Breast epithelium (tissue), 4 donors: ENCODE measurements at regions not wholly inside any gene's neighbourhood (a gene's known extent, or its start where the extent isn't known, plus 50 kb on each side); places are given as distances from the start of the nearest gene placed in this dataset.
A peak's percentile ranks its signal among the peaks of the same experiment; 100 is the strongest.

Experiments used
- DNase-seq, 2 donors: peaks; one replicate each; pipeline ENCODE4 v3.0.0-alpha.2; 2019; ENCODE audit warnings: low spot score in 2 of 2
- H3K27ac ChIP-seq, 2 donors: fragments of 200-600 bp; sonication (generic) in 1 of 2; one replicate each; pipeline ENCODE4 v1.5.1; 2016 to 2019; ENCODE audit warnings: mild to moderate bottlenecking in 1 of 2
- H3K27me3 ChIP-seq, 2 donors: fragments of 200-600 bp; sonication (generic) in 1 of 2; one replicate each; pipeline versions ENCODE4 v1.5.1 to v1.6.0; 2017 to 2019; ENCODE audit warnings: control low read depth in 1 of 2, mild to moderate bottlenecking in 1 of 2
- H3K36me3 ChIP-seq: fragments of 200-600 bp; one replicate; pipeline ENCODE4 v1.5.1; 2019
- H3K4me1 ChIP-seq, 2 donors: fragments of 200-600 bp; sonication (generic); one replicate each; pipeline ENCODE4 v1.5.1; 2016 to 2019; ENCODE audit warnings: control low read depth in 1 of 2
- H3K4me3 ChIP-seq, 3 donors: fragments of 200-600 bp; sonication (generic); 1 replicate in 2 of 3; 2 replicates in 1 of 3; pipeline ENCODE4 v1.5.1; 2016 to 2019; ENCODE audit warnings: mild to moderate bottlenecking in 3 of 3, moderate library complexity in 2 of 3
- H3K9me3 ChIP-seq, 2 donors: fragments of 200-600 bp; sonication (generic) in 1 of 2; one replicate each; pipeline ENCODE4 v1.5.1; 2016 to 2019; ENCODE audit warnings: control low read depth in 1 of 2
- POLR2A ChIP-seq: fragments of 450-650 bp; IDR thresholded peaks from one replicate; pipeline ENCODE4 v1.6.1; 2016; ENCODE audit warnings: antibody characterized with exemption, mild to moderate bottlenecking, moderate library complexity
- POLR2AphosphoS5 ChIP-seq, 3 donors: sonication (generic); formaldehyde crosslinking; IDR thresholded peaks; one replicate each; pipeline ENCODE4 v1.6.1; 2017; ENCODE audit warnings: antibody characterized with exemption in 3 of 3
- intact Hi-C: fragments of 100-400 bp; cut with DNase I; formaldehyde crosslinking; loops from one replicate; pipeline ENCODE4 v1.15.1; 2023; ENCODE audit warnings: low total_unique reads
- TF ChIP-seq, protein P1 (sequence below), 3 donors: fragments of 450-650 bp; IDR thresholded peaks; one replicate each; pipeline ENCODE4 v1.5.1; 2016 to 2017; ENCODE audit warnings: antibody characterized with exemption in 3 of 3, mild to moderate bottlenecking in 3 of 3, moderate library complexity in 3 of 3

DNA sequence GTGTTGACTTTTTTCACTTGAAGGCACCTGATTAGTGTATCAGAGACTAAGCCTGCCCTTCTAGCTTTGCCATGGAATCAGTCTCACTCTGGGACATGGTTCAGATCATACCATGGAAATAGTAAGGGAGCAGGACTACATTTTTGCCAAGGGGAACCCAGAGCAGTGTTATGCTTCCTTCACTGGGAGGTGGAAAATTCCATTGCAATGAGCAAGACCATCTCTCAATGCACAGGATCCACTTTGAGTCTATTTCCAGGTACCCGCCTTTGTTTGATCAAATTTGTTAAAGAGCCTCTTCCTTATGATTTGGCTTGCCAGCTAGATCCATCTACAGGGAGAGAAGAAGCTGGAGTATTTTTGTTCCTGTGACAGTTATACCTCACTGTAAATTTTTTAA, 395.8 kb downstream of the MTX2 start:
- H3K27ac ChIP-seq, result no peak overlapping the region
- no peak for DNase-seq
- H3K4me3 ChIP-seq, result no peak overlapping the region
- intact Hi-C loops, result no loop called here
- H3K9me3 ChIP-seq, result no peaks in the 10 kb centered on the region
- peaks cover 0 to 6% of the 10 kb centered on the region in 2 donors for H3K27me3 ChIP-seq
- TF ChIP-seq POLR2AphosphoS5 (IDR thresholded peaks at IDR 0.05) (no peak), POLR2A (no peak)
- TF ChIP-seq, protein P1, sequence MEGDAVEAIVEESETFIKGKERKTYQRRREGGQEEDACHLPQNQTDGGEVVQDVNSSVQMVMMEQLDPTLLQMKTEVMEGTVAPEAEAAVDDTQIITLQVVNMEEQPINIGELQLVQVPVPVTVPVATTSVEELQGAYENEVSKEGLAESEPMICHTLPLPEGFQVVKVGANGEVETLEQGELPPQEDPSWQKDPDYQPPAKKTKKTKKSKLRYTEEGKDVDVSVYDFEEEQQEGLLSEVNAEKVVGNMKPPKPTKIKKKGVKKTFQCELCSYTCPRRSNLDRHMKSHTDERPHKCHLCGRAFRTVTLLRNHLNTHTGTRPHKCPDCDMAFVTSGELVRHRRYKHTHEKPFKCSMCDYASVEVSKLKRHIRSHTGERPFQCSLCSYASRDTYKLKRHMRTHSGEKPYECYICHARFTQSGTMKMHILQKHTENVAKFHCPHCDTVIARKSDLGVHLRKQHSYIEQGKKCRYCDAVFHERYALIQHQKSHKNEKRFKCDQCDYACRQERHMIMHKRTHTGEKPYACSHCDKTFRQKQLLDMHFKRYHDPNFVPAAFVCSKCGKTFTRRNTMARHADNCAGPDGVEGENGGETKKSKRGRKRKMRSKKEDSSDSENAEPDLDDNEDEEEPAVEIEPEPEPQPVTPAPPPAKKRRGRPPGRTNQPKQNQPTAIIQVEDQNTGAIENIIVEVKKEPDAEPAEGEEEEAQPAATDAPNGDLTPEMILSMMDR (IDR thresholded peaks at IDR 0.05), result no peak
- H3K4me1 ChIP-seq, result no peaks in the 10 kb centered on the region
- no peaks in the 10 kb centered on the region for H3K36me3 ChIP-seq

DNA sequence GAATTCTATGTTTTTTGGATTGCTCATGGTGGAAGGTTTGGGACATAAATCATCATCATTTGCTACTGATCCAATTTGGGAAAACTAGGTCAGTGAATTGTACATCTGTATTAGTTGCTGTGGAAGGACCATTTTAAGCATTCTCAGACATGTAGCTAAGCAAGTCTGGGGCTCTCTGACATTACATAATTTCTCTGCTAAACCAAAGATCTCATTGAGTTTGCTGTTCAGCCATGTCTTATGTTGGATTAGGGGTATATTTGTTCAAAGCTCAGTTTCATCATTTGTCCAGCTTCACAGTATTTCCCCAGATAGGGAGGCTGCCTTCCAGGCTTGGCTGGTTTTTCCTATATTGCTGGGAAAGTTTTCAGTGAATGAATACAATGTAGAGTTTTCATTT, 399.7 kb downstream of the MTX2 start:
- no peaks in the 10 kb centered on the region for H3K9me3 ChIP-seq
- TF ChIP-seq POLR2AphosphoS5 (IDR thresholded peaks at IDR 0.05), result no peak
- TF ChIP-seq, protein P1 (IDR thresholded peaks at IDR 0.05), result no peak
- no peak for TF ChIP-seq POLR2A

DNA sequence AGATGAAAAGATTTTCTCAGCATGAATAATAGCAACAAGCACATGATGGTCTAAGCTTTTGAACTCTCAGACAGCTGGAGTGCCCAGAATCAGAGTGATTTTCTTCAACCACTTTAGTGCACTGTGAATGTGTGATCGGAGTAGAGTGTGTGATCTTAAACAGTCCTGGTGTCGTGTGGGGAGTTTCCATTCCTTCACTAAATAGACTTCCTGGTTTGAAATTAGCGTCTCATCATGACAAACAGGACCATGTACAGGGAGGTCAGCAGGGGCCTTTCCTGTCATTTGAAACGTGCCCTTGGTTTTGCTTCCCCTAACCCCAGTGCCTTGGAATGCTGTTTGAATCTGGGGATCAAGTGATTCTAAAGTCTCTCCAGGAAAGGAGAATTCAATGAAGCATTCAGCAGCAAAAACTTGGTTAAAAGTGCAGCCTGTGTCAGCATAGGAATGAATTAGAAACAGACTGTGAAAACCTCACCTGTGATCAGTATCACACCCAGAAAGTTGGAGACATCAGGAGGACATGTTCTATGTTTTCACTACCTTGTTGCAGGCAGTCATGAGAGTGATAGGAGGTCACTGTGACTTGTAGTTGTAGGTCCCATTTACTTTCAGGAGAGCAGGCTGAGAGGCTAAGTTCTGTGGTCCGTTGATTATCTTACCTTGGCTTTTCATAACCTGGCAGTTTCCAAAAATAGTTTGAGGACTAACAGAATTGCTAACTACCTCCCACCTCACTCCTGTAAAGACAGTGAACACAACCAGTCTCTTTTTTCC, 400.3 kb downstream of the MTX2 start:
- H3K9me3 ChIP-seq, result no peaks in the 10 kb centered on the region
- H3K4me3 ChIP-seq, result no peak overlapping the region
- intact Hi-C loops, result no loop called here
- H3K36me3 ChIP-seq, result no peaks in the 10 kb centered on the region
- H3K27me3 ChIP-seq, result no peaks in the 10 kb centered on the region
- no peak for DNase-seq
- H3K4me1 ChIP-seq, result no peaks in the 10 kb centered on the region
- H3K27ac ChIP-seq, result peak overlapping the region in 1 of 2 donors; percentile 45
- TF ChIP-seq POLR2AphosphoS5 (IDR thresholded peaks at IDR 0.05) (no peak), POLR2A (no peak)
- TF ChIP-seq, protein P1 (IDR thresholded peaks at IDR 0.05), result no peak

More for the DNA sequence above, 399.7 kb downstream of the MTX2 start:
- no peak for DNase-seq
- intact Hi-C loops, result no loop called here
- H3K27me3 ChIP-seq, result no peaks in the 10 kb centered on the region
- H3K4me1 ChIP-seq, result no peaks in the 10 kb centered on the region
- H3K27ac ChIP-seq, result no peak overlapping the region
- no peak overlapping the region for H3K4me3 ChIP-seq
- no peaks in the 10 kb centered on the region for H3K36me3 ChIP-seq

DNA sequence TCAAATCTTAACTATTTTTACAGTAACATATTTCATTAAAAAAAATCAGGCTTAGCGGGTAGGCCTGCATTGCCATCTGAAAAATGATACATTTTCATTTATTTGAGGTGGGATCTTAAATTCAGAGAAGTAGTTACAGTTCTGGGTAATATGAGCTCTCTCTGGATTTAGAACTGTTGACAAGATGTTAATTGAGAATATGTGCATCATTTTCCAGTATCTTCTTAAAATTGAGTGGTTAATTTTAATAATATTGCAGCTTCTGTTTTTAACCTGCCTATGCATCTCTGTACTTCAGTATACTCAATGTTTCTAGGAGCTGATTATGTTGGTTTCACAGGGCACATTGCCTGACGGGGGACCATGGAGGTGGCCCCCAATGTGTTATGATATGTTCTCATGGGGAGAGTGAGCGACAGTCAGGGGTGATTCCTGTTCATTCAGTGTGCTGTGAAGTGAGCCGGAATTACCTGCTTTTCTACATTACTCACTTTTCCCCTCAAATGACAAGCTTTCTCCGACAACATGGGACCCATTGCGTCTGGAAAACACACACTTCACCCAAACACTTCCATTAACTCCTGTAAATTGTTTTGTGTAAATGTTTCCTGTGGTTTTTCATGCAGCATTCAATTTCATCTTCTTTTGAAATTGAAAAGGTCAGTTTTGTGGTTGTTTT, 406.2 kb downstream of the MTX2 start:
- no peak for TF ChIP-seq POLR2A
- TF ChIP-seq POLR2AphosphoS5 (IDR thresholded peaks at IDR 0.05), result no peak
- TF ChIP-seq, protein P1 (IDR thresholded peaks at IDR 0.05), result no peak
- H3K4me3 ChIP-seq, result no peak overlapping the region
- H3K27ac ChIP-seq, result no peak overlapping the region
- no peak for DNase-seq
- no peaks in the 10 kb centered on the region for H3K36me3 ChIP-seq
- H3K27me3 ChIP-seq, result peaks cover 0 to 4% of the 10 kb centered on the region in 2 donors
- no peaks in the 10 kb centered on the region for H3K4me1 ChIP-seq
- no peaks in the 10 kb centered on the region for H3K9me3 ChIP-seq
- intact Hi-C loops, result no loop called here

DNA sequence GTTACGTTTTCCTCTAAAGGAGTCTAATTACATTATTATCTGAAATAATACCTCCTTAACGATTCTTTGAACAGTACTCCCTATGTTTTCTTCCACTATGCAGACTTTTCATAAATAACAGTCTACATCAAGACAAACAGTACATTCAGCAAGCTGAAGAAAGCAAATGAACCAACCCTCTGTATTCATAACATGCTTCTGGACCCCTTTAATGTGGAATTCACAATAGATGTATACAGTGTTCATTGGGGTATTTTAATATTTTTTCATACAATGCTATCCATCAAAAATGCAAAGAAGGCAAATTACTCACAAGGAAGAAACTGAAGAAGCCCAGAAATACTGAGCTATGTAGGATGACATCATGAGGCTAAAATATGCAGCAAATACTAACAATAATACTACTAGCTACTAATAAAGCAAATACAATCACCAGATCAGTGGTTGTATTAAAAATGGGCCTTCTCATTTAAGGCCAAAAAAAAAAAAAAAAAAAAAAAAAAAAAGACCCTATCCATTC, 408.6 kb downstream of the MTX2 start:
- H3K4me1 ChIP-seq, result no peaks in the 10 kb centered on the region
- H3K4me3 ChIP-seq, result no peak overlapping the region
- H3K36me3 ChIP-seq, result no peaks in the 10 kb centered on the region
- TF ChIP-seq, protein P1 (IDR thresholded peaks at IDR 0.05), result no peak
- TF ChIP-seq POLR2A, result no peak
- no peak for DNase-seq
- H3K27me3 ChIP-seq, result peaks cover 0 to 4% of the 10 kb centered on the region in 2 donors
- no peaks in the 10 kb centered on the region for H3K9me3 ChIP-seq
- intact Hi-C loops, result no loop called here
- H3K27ac ChIP-seq, result no peak overlapping the region
